ENCODE measurements at regions not wholly inside any gene's neighbourhood (a gene's known extent, or its start where the extent isn't known, plus 50 kb on each side); places are given as distances from the start of the nearest gene placed in this dataset.
"Not testable (repeated sequence)": the region's sequence is repeated elsewhere in the genome, so short reads cannot be mapped to it uniquely, and the experiment has no call there.

DNA sequence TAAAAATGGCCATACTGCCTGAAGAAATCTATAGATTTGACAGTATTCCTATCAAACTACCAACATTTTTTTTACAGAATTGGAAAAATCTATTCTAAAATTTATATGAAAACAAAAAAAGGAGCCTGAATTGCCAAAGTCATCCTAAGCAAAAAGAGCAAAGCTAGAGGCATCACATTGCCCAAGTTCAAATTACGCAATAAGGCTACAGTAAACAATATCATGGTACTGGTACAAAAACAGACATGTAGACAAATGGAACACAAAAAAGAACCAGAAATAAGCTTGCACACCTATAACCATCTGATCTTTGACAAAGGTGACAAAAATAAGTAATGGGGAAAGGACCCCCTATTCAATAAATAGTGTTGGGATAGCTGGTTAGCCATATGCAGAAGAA, 50.2 kb upstream of the THSD7B start:
- H3K4me3 Mint-ChIP-seq = no peak overlapping the region

DNA sequence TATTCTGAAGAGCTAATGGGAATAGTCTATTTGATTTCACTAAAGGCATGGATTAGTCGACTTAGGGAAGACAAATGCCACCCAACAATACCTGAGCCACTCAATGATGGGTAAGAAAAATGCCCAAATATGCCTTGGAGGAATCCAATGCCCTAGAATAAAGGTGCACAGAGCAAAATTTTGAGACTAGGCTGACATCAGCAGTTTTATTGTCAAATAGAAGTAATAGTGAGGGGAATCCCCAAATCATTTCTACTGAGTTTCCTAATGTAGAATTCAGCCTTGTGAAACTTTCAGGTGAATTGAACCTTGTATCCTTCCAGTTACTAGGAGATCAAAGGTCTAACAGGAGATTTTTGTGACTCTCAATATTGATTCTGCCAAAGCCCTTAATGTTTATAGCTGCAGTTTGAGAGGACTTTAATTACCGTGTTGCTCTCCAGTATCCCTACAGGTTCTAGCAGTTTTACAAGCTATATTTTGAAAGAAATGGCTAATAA, 50.8 kb upstream of the THSD7B start:
- Mint-ChIP-seq H3K4me3 (no peak overlapping the region), H3K27ac (no peak overlapping the region), H3K9me3 (no peaks in the 10 kb centered on the region), H3K4me1 (ENCODE audit: low read depth) (no peaks in the 10 kb centered on the region), H3K27me3 (ENCODE audit: low read depth) (no peaks in the 10 kb centered on the region), H3K36me3 (ENCODE audit: low read depth) (no peaks in the 10 kb centered on the region)

More for the DNA sequence above, 50.2 kb upstream of the THSD7B start:
- H3K9me3 Mint-ChIP-seq = no peaks in the 10 kb centered on the region
- H3K27me3 Mint-ChIP-seq (ENCODE audit: low read depth) = no peaks in the 10 kb centered on the region
- no peaks in the 10 kb centered on the region for H3K36me3 Mint-ChIP-seq (ENCODE audit: low read depth)
- no peak overlapping the region for H3K27ac Mint-ChIP-seq
- H3K4me1 Mint-ChIP-seq (ENCODE audit: low read depth) = no peaks in the 10 kb centered on the region

DNA sequence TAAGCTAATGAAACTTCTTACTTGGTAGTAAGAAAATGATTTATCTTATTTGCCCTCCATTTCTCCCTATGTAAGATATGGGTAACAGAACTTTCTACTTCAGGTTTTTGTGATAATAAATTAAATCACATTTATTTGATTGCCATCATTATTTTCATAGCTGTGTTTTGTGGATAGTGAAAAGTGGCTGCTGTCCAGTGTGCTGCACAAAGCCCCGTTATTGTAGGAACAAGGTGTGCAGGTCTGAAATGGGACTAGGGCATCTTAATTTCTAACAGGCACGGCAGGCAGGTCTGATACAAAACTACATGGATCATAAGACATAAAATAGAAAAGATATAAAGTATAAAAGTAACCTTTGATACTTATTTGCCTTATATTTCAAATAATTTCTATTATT, 51.6 kb upstream of the THSD7B start:
- Mint-ChIP-seq H3K27me3 (ENCODE audit: low read depth) (no peaks in the 10 kb centered on the region), H3K4me3 (no peak overlapping the region), H3K4me1 (ENCODE audit: low read depth) (no peaks in the 10 kb centered on the region), H3K9me3 (no peaks in the 10 kb centered on the region), H3K27ac (no peak overlapping the region), H3K36me3 (ENCODE audit: low read depth) (no peaks in the 10 kb centered on the region)

DNA sequence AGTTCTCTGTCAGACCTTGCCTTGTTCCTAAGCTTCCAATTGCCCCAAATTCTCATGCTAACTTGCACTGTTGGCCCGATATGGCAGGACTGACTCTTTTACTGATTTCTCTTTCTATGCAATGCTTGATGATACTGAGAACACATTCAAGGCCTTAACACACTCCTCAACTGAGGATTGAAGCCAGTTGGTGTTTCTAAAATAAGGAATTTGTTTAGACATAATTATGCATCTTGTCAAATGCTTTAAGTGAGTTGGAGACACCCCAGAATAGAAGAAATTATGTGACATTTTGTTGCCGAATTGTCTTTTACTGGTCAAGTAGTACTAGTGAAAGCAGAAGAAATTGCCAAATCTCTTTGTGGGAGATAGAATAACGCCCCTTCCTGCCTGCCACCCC, 60.0 kb upstream of the THSD7B start:
- Mint-ChIP-seq H3K27ac (no peak overlapping the region), H3K4me1 (ENCODE audit: low read depth) (no peaks in the 10 kb centered on the region), H3K36me3 (ENCODE audit: low read depth) (no peaks in the 10 kb centered on the region), H3K4me3 (no peak overlapping the region), H3K27me3 (ENCODE audit: low read depth) (no peaks in the 10 kb centered on the region), H3K9me3 (peaks cover 2% of the 10 kb centered on the region)

DNA sequence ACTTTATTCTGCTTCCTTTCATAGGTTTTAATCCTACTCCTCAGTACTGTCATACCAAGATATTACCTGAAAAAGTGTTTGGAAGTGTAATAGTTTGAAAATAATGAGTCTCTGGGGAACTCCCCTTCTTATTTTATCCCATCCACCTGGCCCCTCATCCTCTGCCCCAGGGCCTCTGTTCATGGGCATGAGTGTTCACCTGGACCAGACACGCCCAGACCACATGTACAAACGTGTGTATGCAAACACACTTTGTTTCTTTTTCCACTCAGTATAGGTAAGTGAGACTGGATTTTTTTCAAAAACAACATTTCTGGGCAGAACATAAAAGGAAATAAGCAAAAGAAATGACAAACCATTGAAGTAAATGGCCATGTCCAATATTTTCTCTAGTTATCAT, 62.1 kb upstream of the THSD7B start:
- peaks cover 5% of the 10 kb centered on the region for H3K9me3 Mint-ChIP-seq
- H3K27ac Mint-ChIP-seq = no peak overlapping the region
- no peaks in the 10 kb centered on the region for H3K27me3 Mint-ChIP-seq (ENCODE audit: low read depth)
- no peaks in the 10 kb centered on the region for H3K36me3 Mint-ChIP-seq (ENCODE audit: low read depth)
- no peak overlapping the region for H3K4me3 Mint-ChIP-seq
- no peaks in the 10 kb centered on the region for H3K4me1 Mint-ChIP-seq (ENCODE audit: low read depth)

DNA sequence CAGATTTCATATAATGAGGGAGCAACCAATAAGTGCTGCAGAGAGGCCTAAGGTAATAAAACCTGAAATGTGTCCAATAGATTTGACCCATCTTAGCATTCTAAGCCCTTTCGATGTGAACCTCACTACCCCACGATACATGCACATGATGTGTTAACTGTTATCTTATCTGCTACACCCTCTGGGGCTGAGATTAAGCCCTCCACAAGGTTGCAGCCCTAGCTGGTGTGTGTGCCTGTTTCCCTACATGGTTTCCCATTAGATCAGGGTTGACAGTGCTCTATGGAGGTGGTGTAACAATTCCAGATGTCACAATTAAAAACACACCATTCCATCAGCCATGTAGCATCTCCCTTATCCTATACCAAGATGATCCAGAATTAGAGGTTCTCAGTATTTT, 68.9 kb upstream of the THSD7B start:
- Mint-ChIP-seq H3K9me3 (peaks cover 5% of the 10 kb centered on the region), H3K4me3 (no peak overlapping the region), H3K27ac (no peak overlapping the region), H3K4me1 (ENCODE audit: low read depth) (no peaks in the 10 kb centered on the region), H3K27me3 (ENCODE audit: low read depth) (no peaks in the 10 kb centered on the region), H3K36me3 (ENCODE audit: low read depth) (no peaks in the 10 kb centered on the region)

DNA sequence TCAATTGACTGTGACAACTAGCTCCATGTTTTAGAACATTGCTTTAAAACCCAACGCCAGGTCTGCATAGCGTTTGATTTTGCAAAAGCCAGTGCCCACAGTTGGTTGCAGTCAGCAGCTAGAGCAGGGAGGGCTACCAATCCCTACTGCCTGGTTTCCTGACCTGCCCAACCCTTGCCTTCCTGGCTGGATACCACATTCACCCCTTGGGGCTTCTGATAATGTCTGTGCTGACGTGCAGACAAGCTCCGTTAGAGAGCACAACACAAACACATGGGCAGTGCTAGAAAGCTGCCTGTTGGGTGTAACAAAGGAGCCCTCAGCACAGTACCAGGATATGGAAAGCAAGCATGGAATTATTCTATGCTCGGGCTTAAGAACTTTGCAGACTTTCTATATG, 71.4 kb upstream of the THSD7B start:
- Mint-ChIP-seq H3K4me1 (ENCODE audit: low read depth) (no peaks in the 10 kb centered on the region), H3K9me3 (no peaks in the 10 kb centered on the region), H3K36me3 (ENCODE audit: low read depth) (no peaks in the 10 kb centered on the region), H3K27ac (no peak overlapping the region), H3K27me3 (ENCODE audit: low read depth) (no peaks in the 10 kb centered on the region), H3K4me3 (no peak overlapping the region)

DNA sequence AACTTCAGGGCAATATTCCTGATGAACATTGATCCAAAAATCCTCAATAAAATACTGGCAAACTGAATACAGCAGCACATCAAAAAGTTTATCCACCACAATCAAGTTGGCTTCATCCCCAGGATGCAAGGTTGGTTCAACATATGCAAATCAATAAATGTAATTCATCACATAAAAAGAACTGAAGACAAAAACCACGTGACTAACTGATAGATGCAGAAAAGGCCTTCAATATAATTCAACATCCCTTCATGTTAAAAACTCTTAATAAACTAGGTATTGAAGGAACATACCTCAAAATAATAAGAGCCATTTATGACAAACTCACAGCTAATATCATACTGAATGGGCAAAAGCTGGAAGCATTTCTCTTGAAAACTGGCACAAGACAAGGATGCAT, 85.3 kb upstream of the THSD7B start:
- not testable (repeated sequence) for H3K27me3 Mint-ChIP-seq (ENCODE audit: low read depth); H3K4me3 Mint-ChIP-seq

DNA sequence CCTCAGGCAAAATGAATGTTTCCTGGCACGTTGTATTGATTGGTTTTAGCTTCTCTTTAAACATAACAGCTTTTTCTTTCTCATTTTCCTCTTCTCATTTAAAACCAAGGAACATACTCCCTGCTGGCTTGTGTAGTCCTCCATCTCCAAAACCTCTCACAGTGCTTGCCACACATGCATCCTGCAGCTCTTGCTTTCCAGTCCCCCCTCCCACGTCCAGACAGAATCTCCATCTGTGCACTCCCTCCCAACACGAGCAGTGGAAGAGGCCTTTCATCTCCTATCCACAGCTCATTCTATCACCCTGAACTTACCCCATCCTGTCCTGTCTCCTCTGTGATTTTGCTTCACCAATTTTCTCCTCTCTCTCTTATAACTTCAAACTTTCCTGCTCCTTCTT, 99.6 kb upstream of the THSD7B start:
- no peaks in the 10 kb centered on the region for H3K27me3 Mint-ChIP-seq (ENCODE audit: low read depth)
- H3K9me3 Mint-ChIP-seq = no peaks in the 10 kb centered on the region
- H3K4me1 Mint-ChIP-seq (ENCODE audit: low read depth) = no peaks in the 10 kb centered on the region
- H3K36me3 Mint-ChIP-seq (ENCODE audit: low read depth) = no peaks in the 10 kb centered on the region
- no peak overlapping the region for H3K4me3 Mint-ChIP-seq
- no peak overlapping the region for H3K27ac Mint-ChIP-seq

More for the DNA sequence above, 85.3 kb upstream of the THSD7B start:
- not testable (repeated sequence) for H3K9me3 Mint-ChIP-seq; H3K36me3 Mint-ChIP-seq (ENCODE audit: low read depth); H3K27ac Mint-ChIP-seq; H3K4me1 Mint-ChIP-seq (ENCODE audit: low read depth)

DNA sequence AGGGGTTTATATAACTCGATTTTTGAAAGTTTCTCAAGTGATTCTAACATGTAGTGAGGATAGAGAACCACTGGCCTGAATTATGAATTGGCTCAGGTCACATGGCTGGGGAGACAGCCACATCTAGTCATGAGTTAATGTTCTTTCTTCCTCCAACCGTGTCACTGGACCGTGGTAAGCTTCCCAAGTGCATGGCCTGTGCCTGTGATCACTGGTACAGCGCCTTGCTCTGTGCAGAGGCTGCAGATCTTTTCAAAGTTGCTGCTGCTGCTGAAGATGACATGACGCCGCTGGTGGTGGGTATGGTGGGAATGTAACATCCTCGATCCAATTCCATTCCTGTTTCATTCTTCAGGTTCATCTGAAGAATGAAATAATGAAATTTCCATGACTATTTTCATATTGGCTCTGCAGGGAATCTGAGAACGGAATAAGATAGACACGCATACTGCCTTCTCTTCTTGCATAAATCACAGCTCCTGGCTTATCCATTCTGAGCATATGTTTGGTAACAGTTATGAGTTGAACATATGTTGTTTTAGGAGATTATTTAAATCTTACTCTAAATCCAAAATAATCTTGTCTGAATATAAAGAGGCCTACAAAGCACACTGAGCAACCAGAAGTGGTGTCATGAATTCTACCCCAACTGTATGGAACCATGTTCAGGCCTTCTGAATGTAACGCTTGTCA, 100.5 kb upstream of the THSD7B start:
- no peaks in the 10 kb centered on the region for H3K36me3 Mint-ChIP-seq (ENCODE audit: low read depth)
- no peaks in the 10 kb centered on the region for H3K4me1 Mint-ChIP-seq (ENCODE audit: low read depth)
- no peak overlapping the region for H3K4me3 Mint-ChIP-seq
- no peaks in the 10 kb centered on the region for H3K27me3 Mint-ChIP-seq (ENCODE audit: low read depth)
- no peaks in the 10 kb centered on the region for H3K9me3 Mint-ChIP-seq
- H3K27ac Mint-ChIP-seq = no peak overlapping the region

DNA sequence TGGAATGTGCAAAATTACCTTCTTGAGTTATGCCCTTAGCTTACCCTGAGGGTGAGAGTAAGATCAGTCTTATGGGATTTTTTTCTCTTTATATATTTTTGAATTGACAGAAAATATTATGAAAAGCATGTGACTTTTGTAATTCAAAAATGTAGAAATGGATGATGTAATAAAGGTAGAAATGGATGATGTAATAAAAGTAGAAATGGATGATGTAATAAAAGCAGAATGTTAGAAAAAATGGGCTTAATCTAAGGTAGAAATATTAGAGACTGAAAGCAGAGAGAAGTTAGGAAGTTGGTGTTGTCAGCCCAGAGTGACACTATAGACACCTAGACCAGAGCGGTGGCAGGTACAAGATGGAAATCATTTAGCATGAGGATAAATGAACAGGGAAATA, 107.1 kb upstream of the THSD7B start:
- Mint-ChIP-seq H3K9me3 (no peaks in the 10 kb centered on the region), H3K4me1 (ENCODE audit: low read depth) (no peaks in the 10 kb centered on the region), H3K36me3 (ENCODE audit: low read depth) (no peaks in the 10 kb centered on the region), H3K4me3 (no peak overlapping the region), H3K27me3 (ENCODE audit: low read depth) (no peaks in the 10 kb centered on the region), H3K27ac (no peak overlapping the region)

DNA sequence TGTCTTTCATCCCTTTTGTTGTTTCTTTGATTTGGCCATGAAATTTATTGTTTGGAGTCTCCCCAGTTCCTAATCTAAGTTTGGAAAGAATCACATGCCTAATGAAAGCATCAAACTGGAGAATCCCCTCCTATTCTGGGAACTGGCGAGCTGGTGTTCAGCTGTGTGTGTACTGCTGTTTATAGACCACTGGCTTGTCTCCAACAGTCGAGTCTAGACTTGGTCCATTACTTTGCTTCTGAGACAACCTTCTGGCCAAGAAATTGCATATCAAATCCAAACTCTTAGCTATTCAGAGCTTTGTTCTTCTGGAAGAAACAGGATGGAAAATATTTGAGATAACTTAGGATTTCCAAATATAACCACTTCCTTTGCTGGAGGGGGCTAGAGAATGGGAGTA, 111.5 kb upstream of the THSD7B start:
- H3K4me3 Mint-ChIP-seq = no peak overlapping the region
- H3K27me3 Mint-ChIP-seq (ENCODE audit: low read depth) = peaks cover 5% of the 10 kb centered on the region
- H3K9me3 Mint-ChIP-seq = no peaks in the 10 kb centered on the region

DNA sequence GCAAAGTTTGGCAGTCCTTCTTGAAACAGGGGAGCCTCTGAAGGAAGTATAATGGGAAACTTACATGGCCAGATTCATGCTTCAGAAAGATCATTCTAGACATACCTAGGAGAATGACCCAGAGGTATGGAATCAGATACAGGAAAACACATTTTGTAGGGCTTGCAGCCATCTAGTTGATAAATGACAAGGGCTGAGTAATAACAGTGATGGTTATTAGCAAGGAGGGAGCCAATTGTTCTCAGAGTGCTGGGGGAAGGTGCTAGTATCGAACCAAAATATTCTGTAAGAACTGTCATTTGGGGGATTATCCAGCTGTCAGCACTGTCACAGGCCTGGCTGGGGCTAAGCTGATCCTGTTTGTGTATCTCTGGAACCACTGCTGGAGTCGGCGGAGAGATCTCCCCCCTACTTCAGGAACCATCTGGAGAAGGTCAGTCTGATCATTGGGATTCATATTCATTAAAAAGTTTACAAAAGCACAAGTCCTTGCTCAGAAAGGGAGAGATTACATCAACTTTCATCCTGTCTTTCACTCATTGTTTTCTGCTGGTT, 113.8 kb upstream of the THSD7B start:
- H3K27ac Mint-ChIP-seq = no peak overlapping the region
- H3K9me3 Mint-ChIP-seq = no peaks in the 10 kb centered on the region
- no peaks in the 10 kb centered on the region for H3K4me1 Mint-ChIP-seq (ENCODE audit: low read depth)
- H3K27me3 Mint-ChIP-seq (ENCODE audit: low read depth) = peaks cover 5% of the 10 kb centered on the region
- no peak overlapping the region for H3K4me3 Mint-ChIP-seq
- no peaks in the 10 kb centered on the region for H3K36me3 Mint-ChIP-seq (ENCODE audit: low read depth)

More for the DNA sequence above, 111.5 kb upstream of the THSD7B start:
- Mint-ChIP-seq H3K27ac (no peak overlapping the region), H3K4me1 (ENCODE audit: low read depth) (no peaks in the 10 kb centered on the region), H3K36me3 (ENCODE audit: low read depth) (no peaks in the 10 kb centered on the region)

DNA sequence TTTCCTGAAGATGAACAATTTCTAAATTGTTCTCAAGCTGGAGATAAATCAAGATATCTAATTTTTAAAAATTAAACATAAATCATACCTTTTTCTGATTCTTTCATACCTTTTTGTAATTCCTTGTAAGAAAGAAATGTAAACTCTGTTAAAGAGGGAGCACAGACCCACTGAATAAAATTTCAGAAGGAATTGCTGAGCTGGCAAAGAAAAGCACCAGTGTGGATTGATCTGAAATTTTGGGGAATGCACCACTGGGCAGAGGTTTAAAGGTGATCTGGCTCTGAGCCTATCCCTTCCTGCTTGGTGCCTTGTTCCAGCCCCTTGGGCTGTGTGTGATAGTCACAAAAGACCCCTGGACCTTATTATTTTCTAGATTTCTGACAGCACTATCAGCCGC, 118.3 kb upstream of the THSD7B start:
- Mint-ChIP-seq H3K27ac (no peak overlapping the region), H3K9me3 (no peaks in the 10 kb centered on the region), H3K4me3 (no peak overlapping the region), H3K36me3 (ENCODE audit: low read depth) (no peaks in the 10 kb centered on the region), H3K4me1 (ENCODE audit: low read depth) (no peaks in the 10 kb centered on the region), H3K27me3 (ENCODE audit: low read depth) (peaks cover 5% of the 10 kb centered on the region)

DNA sequence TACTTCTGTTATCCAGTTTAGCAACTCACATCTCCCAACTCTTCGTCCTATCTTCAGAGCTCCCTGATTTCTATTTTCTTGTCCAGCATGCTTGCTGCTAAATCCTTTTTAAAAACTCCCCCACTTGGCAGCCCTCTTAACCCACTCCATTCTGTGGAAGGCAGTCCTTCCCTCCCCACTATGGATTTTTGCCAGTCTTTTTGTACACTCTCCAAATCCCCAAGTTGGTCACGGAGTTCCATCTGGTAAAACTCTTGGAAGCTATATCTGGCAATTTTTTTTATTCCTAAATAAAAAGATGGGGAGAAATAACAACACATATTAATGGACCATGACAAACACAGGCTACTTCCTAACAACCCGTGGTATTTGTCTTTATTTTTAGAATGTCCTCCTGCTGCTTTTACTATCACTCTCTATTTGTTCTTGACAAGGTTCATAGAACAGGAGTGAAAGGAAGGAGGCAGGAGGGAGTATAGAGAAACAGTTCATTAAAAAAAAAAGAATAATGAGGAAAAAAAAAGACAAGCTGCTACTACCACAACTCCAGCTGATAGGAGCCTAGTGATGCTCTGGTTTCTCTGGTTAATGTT, 120.0 kb upstream of the THSD7B start:
- Mint-ChIP-seq H3K4me3 (no peak overlapping the region), H3K9me3 (no peaks in the 10 kb centered on the region), H3K27me3 (ENCODE audit: low read depth) (no peaks in the 10 kb centered on the region), H3K36me3 (ENCODE audit: low read depth) (no peaks in the 10 kb centered on the region), H3K4me1 (ENCODE audit: low read depth) (no peaks in the 10 kb centered on the region), H3K27ac (no peak overlapping the region)
